HCT116 (cell line): ENCODE measurements at regions not wholly inside any gene's neighbourhood (a gene's known extent, or its start where the extent isn't known, plus 50 kb on each side); places are given as distances from the start of the nearest gene placed in this dataset.
"Not testable (repeated sequence)": the region's sequence is repeated elsewhere in the genome, so short reads cannot be mapped to it uniquely, and the experiment has no call there.

Source experiments
- ATAC-seq: fragments of 200-7000 bp; cut with Tn5 transposase; 2 replicates; pipeline ENCODE4 v1.9.1; 2020; ENCODE audit warnings: mild to moderate bottlenecking, moderate library complexity
- BruUV-seq: library from RNA; stranded (reverse); fragments of 400-500 nt; replicated peaks from 2 replicates; lab custom pipeline; 2021; lab: Mats Ljungman, UMichigan
- CTCF ChIA-PET: fragments of 300-600 bp; sonication (Branson Sonifier 250); formaldehyde crosslinking; loops from one replicate; lab custom pipeline; 2021; ENCODE audit warnings: antibody characterized with exemption; lab: Charles Lee
- POLR2A ChIA-PET: fragments of 300-600, 350-600 bp; sonication (Branson Sonifier 250); formaldehyde crosslinking; loops from one replicate; lab custom pipeline; 2021; ENCODE audit warnings: antibody characterized with exemption; lab: Charles Lee
- RAD21 ChIA-PET, 2 experiments: fragments of 300-600 bp; sonication (Branson Sonifier 250); formaldehyde crosslinking; loops; one replicate each; lab custom pipeline; 2023; ENCODE audit warnings: low total read pairs in 2 of 2; ENCODE audit not compliant: uncharacterized antibody in 2 of 2, unreplicated experiment in 2 of 2, low non-redundant PET in 1 of 2; lab: Charles Lee
- DNase-seq: peaks from one replicate; pipeline ENCODE4 v3.0.0-alpha.2; 2010; ENCODE audit warnings: low read depth, low spot score
- H2AFZ ChIP-seq: fragments of 200-600 bp; shearing (Covaris generic), sonication (generic); 2 replicates; pipeline ENCODE4 v1.6.1; 2017; ENCODE audit warnings: low read depth, mixed run types, mixed read lengths, antibody characterized with exemption, low read length; ENCODE audit not compliant: poor library complexity, severe bottlenecking
- H3K27ac ChIP-seq: 2 replicates; pipeline ENCODE4 v1.5.1; 2012; ENCODE audit warnings: low read depth, low read length
- H3K27me3 ChIP-seq: fragments of 200-600 bp; sonication (generic); 2 replicates; pipeline ENCODE4 v1.6.1; 2016; ENCODE audit warnings: mixed run types, low read length, mixed read lengths; ENCODE audit not compliant: insufficient read depth
- H3K36me3 ChIP-seq, 2 experiments: fragments of 200-500 bp in 1 of 2; fragments of 200-600 bp in 1 of 2; sonication (Bioruptor generic) in 1 of 2; sonication (generic) in 1 of 2; 2 replicates each; pipeline versions ENCODE4 v1.5.1 to v1.6.1; 2014 to 2016; ENCODE audit warnings: low read length in 2 of 2, inconsistent platforms in 1 of 2, mixed read lengths in 1 of 2, mixed run types in 1 of 2; ENCODE audit not compliant: insufficient read depth in 2 of 2, control insufficient read depth in 1 of 2
- H3K4me1 ChIP-seq, 2 experiments: fragments of 200-600 bp in 1 of 2; sonication (generic) in 1 of 2; 2 replicates each; pipeline versions ENCODE4 v1.5.1 to v1.6.1; 2012 to 2017; ENCODE audit warnings: low read length in 2 of 2, inconsistent platforms in 1 of 2, mild to moderate bottlenecking in 1 of 2, mixed read lengths in 1 of 2, mixed run types in 1 of 2, moderate library complexity in 1 of 2; ENCODE audit not compliant: insufficient read depth in 2 of 2, control insufficient read depth in 1 of 2
- H3K4me2 ChIP-seq: fragments of 200-600 bp; sonication (generic); 2 replicates; pipeline ENCODE4 v1.6.1; 2017; ENCODE audit warnings: mixed run types, low read length, mixed read lengths
- H3K4me3 ChIP-seq, 2 experiments: fragments of 200-600 bp in 1 of 2; sonication (generic) in 1 of 2; replicated peaks in 1 of 2; 2 replicates each; pipeline ENCODE4 v1.5.1; 2011 to 2016; ENCODE audit warnings: low read length in 2 of 2, control low read depth in 1 of 2, low read depth in 1 of 2, mild to moderate bottlenecking in 1 of 2, mixed read lengths in 1 of 2, mixed run types in 1 of 2
- H3K79me2 ChIP-seq: fragments of 200-600 bp; sonication (generic); 2 replicates; pipeline ENCODE4 v1.6.1; 2017; ENCODE audit warnings: mild to moderate bottlenecking, mixed run types, low read length, moderate library complexity, mixed read lengths; ENCODE audit not compliant: insufficient read depth
- H3K9ac ChIP-seq: fragments of 200-600 bp; sonication (generic); 2 replicates; pipeline ENCODE4 v1.6.1; 2016; ENCODE audit warnings: low read length, mixed read lengths
- H3K9me2 ChIP-seq: fragments of 200-600 bp; sonication (generic), shearing (Covaris generic); 2 replicates; pipeline ENCODE4 v1.6.1; 2017; ENCODE audit warnings: mixed run types, mild to moderate bottlenecking, moderate library complexity; ENCODE audit not compliant: insufficient read depth
- H3K9me3 ChIP-seq, 2 experiments: fragments of 200-500 bp in 1 of 2; fragments of 200-600 bp in 1 of 2; sonication (Bioruptor generic) in 1 of 2; sonication (generic) in 1 of 2; 2 replicates each; pipeline ENCODE4 v1.6.1; 2014 to 2017; ENCODE audit warnings: low read length in 2 of 2, mixed read lengths in 2 of 2, inconsistent platforms in 1 of 2, low read depth in 1 of 2, mild to moderate bottlenecking in 1 of 2, mixed run types in 1 of 2, moderate library complexity in 1 of 2; ENCODE audit not compliant: control insufficient read depth in 1 of 2, insufficient read depth in 1 of 2
- H4K20me1 ChIP-seq: fragments of 200-600 bp; sonication (generic), shearing (Covaris generic); 2 replicates; pipeline ENCODE4 v1.6.1; 2017; ENCODE audit warnings: mixed run types, mild to moderate bottlenecking, moderate library complexity; ENCODE audit not compliant: insufficient read depth
- TCF7L2 ChIP-seq: IDR thresholded peaks from 2 replicates; pipeline ENCODE4 v1.7.0; 2011; ENCODE audit warnings: borderline replicate concordance, inconsistent platforms; ENCODE audit not compliant: insufficient read depth, insufficient read length; ENCODE audit errors: extremely low read depth
- ZFX ChIP-seq: fragments of 450-650 bp; IDR thresholded peaks from 2 replicates; pipeline ENCODE4 v1.6.1; 2017
- intact Hi-C: fragments of 100-400 bp; cut with micrococcal nuclease; formaldehyde crosslinking; loops from 2 replicates; pipeline ENCODE4 v1.10.0; 2022

GRCh38 chr1:19552291-19553010, 67.1 kb upstream of the CAPZB start:
- ChIA-PET CTCF (no interaction called here), POLR2A (no interaction called here)
- TF ChIP-seq ZFX (no peak), TCF7L2 (peak; percentile 13)

GRCh38 chr1:19551837-19552236, 66.5 kb upstream of the CAPZB start:
- H3K4me3 ChIP-seq, H3K4me2 ChIP-seq, H3K36me3 ChIP-seq, RAD21 ChIA-PET, H2AFZ ChIP-seq, H3K27me3 ChIP-seq, H3K4me1 ChIP-seq, intact Hi-C loops, BruUV-seq, H3K9ac ChIP-seq, POLR2A ChIA-PET, H4K20me1 ChIP-seq, H3K79me2 ChIP-seq, H3K9me2 ChIP-seq, DNase-seq, H3K27ac ChIP-seq, CTCF ChIA-PET, ATAC-seq: not testable (repeated sequence)
- peaks cover 8 to 13% of the 10 kb centered on the region in 2 experiments; a peak in 2 of 4 replicates for H3K9me3 ChIP-seq

More at GRCh38 chr1:19552291-19553010, 67.1 kb upstream of the CAPZB start:
- no peak overlapping the region for H3K9ac ChIP-seq
- no peaks in the 10 kb centered on the region for H3K79me2 ChIP-seq
- no peaks in the 10 kb centered on the region for H3K4me1 ChIP-seq
- no peaks in the 10 kb centered on the region for H3K9me2 ChIP-seq
- no peak overlapping the region for H2AFZ ChIP-seq
- H3K4me3 ChIP-seq, result no peak overlapping the region
- DNase-seq, result no peak
- BruUV-seq, result no TSS peak
- H3K4me2 ChIP-seq, result no peak overlapping the region
- peaks cover 2 to 8% of the 10 kb centered on the region in 2 experiments; a peak in 2 of 4 replicates for H3K9me3 ChIP-seq
- no peaks in the 10 kb centered on the region for H4K20me1 ChIP-seq
- H3K27me3 ChIP-seq, result no peaks in the 10 kb centered on the region
- intact Hi-C loops, result no loop called here
- no peak overlapping the region for H3K27ac ChIP-seq
- RAD21 ChIA-PET, result no interaction called here
- no peak for ATAC-seq
- H3K36me3 ChIP-seq, result no peaks in the 10 kb centered on the region

GRCh38 chr1:19550437-19550836, 65.1 kb upstream of the CAPZB start:
- H3K9me2 ChIP-seq, H3K4me1 ChIP-seq, H4K20me1 ChIP-seq, H2AFZ ChIP-seq, BruUV-seq, H3K9ac ChIP-seq, H3K79me2 ChIP-seq, CTCF ChIA-PET, H3K4me3 ChIP-seq, ATAC-seq, H3K27ac ChIP-seq, H3K27me3 ChIP-seq, RAD21 ChIA-PET, DNase-seq, intact Hi-C loops, H3K4me2 ChIP-seq, POLR2A ChIA-PET, H3K36me3 ChIP-seq: not testable (repeated sequence)
- H3K9me3 ChIP-seq, result peaks cover 10 to 13% of the 10 kb centered on the region in 2 experiments; a peak in 2 of 4 replicates
